ENCODE measurements at regions not wholly inside any gene's neighbourhood (a gene's known extent, or its start where the extent isn't known, plus 50 kb on each side); places are given as distances from the start of the nearest gene placed in this dataset.

DNA sequence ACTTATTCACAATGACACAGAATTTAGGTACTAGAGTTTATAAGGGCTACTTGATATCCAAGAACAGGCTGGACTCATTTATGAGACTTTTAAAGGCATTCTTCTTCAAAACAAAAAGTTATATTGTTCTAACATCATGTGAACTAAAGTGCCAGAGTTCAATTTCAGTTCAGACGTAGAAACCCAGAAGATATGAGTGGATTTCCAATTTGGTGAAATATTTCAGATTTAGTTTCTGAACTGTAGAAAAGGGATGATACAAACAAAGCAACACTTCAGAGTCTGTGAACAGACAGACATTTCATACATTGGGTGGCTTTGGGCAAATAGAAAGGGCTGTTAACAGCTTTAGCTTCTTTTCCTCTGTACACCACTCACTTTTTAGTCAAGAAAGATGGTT is 384.0 kb downstream of the NR2F1-AS1 start:
- no peak overlapping the region for H3K27ac ChIP-seq (ENCODE audit: low read length)
- no peak overlapping the region for H2AFZ ChIP-seq (ENCODE audit: low read depth, low read length)
- H3K4me2 ChIP-seq (ENCODE audit: low read length) = no peak overlapping the region
- H3K36me3 ChIP-seq (replicated peaks; ENCODE audit: low read depth, low read length) = no peaks in the 10 kb centered on the region
- no peaks in the 10 kb centered on the region for H3K79me2 ChIP-seq (ENCODE audit: low read length)
- no peaks in the 10 kb centered on the region for H4K20me1 ChIP-seq (ENCODE audit: insufficient read depth, low read length)
- TF ChIP-seq, protein P1, sequence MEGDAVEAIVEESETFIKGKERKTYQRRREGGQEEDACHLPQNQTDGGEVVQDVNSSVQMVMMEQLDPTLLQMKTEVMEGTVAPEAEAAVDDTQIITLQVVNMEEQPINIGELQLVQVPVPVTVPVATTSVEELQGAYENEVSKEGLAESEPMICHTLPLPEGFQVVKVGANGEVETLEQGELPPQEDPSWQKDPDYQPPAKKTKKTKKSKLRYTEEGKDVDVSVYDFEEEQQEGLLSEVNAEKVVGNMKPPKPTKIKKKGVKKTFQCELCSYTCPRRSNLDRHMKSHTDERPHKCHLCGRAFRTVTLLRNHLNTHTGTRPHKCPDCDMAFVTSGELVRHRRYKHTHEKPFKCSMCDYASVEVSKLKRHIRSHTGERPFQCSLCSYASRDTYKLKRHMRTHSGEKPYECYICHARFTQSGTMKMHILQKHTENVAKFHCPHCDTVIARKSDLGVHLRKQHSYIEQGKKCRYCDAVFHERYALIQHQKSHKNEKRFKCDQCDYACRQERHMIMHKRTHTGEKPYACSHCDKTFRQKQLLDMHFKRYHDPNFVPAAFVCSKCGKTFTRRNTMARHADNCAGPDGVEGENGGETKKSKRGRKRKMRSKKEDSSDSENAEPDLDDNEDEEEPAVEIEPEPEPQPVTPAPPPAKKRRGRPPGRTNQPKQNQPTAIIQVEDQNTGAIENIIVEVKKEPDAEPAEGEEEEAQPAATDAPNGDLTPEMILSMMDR (IDR thresholded peaks at IDR 0.05; ENCODE audit: low read depth, low read length) = no peak
- TF ChIP-seq EZH2phosphoT487 (IDR thresholded peaks at IDR 0.05; ENCODE audit: low read depth) = no peak
- no peaks in the 10 kb centered on the region for H3K27me3 ChIP-seq (ENCODE audit: low read depth, low read length)
- no peak overlapping the region for H3K9ac ChIP-seq (ENCODE audit: low read length)
- no peak overlapping the region for H3K4me3 ChIP-seq (ENCODE audit: low read length)
- no peaks in the 10 kb centered on the region for H3K9me3 ChIP-seq (ENCODE audit: insufficient read depth, low read length)
- no peaks in the 10 kb centered on the region for H3K4me1 ChIP-seq (ENCODE audit: low read length)

DNA sequence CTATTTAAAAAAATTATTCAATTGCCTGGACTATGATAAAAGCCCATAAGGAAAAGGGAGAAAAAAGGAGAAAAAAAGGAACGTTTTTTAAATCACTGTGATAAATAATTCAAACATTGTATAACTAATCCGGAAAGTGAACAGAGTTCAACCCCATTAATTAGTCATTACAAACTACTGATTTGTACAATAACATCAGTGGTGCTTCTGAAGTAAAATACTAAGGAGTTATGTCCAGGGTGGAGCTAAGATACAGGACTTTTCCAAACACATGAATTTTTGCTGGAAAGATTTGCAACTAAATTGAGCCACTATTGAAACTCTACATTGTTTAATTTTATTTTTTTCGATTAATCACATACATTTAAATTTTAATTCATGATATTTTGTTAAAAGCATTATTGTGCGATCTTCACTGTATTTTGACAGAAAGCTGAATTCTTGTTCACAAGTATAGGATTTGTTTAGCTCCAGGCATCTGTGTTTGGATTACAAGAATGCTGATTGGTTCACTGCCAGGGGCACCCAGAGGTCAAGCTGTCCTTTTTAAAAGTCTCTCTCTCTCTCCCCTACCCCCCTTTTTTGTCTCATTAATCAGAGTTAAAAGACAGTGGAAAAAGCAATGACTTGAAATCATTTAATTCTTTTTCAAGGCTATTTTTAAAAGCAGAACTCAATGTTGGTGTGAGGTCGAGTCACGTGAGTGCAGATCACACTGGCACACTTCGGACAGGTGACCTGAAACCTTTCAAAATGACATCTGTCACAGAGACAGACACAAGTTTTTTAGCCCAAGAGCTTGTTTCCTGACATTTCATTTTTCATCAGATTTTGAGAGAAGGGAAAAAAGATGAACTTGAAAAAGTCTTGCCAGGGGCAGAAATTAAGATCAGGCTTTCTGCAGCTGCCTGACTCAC is 387.3 kb downstream of the NR2F1-AS1 start:
- Histone ChIP-seq H3K4me1 (ENCODE audit: low read length) (no peaks in the 10 kb centered on the region), H3K9me3 (ENCODE audit: insufficient read depth, low read length) (no peaks in the 10 kb centered on the region), H3K27me3 (ENCODE audit: low read depth, low read length) (no peaks in the 10 kb centered on the region), H3K27ac (ENCODE audit: low read length) (no peak overlapping the region), H3K4me3 (ENCODE audit: low read length) (no peak overlapping the region), H2AFZ (ENCODE audit: low read depth, low read length) (no peak overlapping the region), H3K4me2 (ENCODE audit: low read length) (no peak overlapping the region), H4K20me1 (ENCODE audit: insufficient read depth, low read length) (no peaks in the 10 kb centered on the region), H3K9ac (ENCODE audit: low read length) (no peak overlapping the region), H3K36me3 (replicated peaks; ENCODE audit: low read depth, low read length) (no peaks in the 10 kb centered on the region), H3K79me2 (ENCODE audit: low read length) (no peaks in the 10 kb centered on the region)
- TF ChIP-seq, protein P1 (IDR thresholded peaks at IDR 0.05; ENCODE audit: low read depth, low read length) = no peak
- TF ChIP-seq EZH2phosphoT487 (IDR thresholded peaks at IDR 0.05; ENCODE audit: low read depth) = no peak

DNA sequence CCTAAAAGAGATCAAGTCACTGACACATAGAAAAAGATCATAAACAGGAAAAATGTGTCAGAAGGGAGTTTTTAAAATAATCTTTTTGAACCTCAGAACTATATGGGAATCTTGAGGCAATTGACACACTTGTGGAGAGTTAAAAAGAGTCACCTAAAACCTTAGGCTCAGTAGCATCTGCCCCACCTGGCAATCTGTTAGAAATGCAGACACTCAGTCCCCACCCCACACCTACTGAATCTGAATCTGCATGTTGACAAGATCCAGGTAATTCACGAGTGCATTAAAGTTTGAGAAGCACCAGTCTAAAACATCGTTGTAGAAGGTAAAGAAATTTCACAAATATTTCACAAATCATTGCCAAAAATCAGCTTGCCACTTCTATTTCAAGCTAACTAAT is 388.3 kb downstream of the NR2F1-AS1 start:
- Histone ChIP-seq H3K79me2 (ENCODE audit: low read length) (no peaks in the 10 kb centered on the region), H3K27me3 (ENCODE audit: low read depth, low read length) (no peaks in the 10 kb centered on the region), H2AFZ (ENCODE audit: low read depth, low read length) (no peak overlapping the region), H3K9me3 (ENCODE audit: insufficient read depth, low read length) (no peaks in the 10 kb centered on the region), H3K4me3 (ENCODE audit: low read length) (no peak overlapping the region), H3K4me1 (ENCODE audit: low read length) (no peaks in the 10 kb centered on the region), H3K4me2 (ENCODE audit: low read length) (no peak overlapping the region), H3K27ac (ENCODE audit: low read length) (no peak overlapping the region), H3K36me3 (replicated peaks; ENCODE audit: low read depth, low read length) (no peaks in the 10 kb centered on the region), H4K20me1 (ENCODE audit: insufficient read depth, low read length) (no peaks in the 10 kb centered on the region), H3K9ac (ENCODE audit: low read length) (no peak overlapping the region)
- TF ChIP-seq, protein P1 (IDR thresholded peaks at IDR 0.05; ENCODE audit: low read depth, low read length) = no peak
- TF ChIP-seq EZH2phosphoT487 (IDR thresholded peaks at IDR 0.05; ENCODE audit: low read depth) = no peak

DNA sequence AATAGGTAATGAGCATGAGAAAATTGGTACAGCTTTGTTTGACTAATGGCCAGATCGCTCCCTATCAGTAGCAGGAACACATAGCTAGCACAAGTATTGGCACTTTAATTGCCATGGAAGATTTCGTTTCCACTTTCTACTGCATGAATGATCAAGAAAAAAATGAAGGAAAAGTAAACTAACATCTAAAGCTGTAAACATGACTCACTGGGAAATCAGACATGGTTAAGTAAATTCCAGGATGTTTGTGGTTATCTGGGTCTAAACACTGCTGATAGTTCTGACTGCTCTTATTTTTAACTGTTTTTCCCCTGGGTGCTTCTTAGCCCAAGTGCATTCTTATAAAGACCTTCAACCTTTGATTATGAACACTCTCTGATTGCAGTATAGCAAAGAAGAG is 388.9 kb downstream of the NR2F1-AS1 start:
- H3K4me2 ChIP-seq (ENCODE audit: low read length) = no peak overlapping the region
- no peak overlapping the region for H3K9ac ChIP-seq (ENCODE audit: low read length)
- H3K9me3 ChIP-seq (ENCODE audit: insufficient read depth, low read length) = no peaks in the 10 kb centered on the region
- H3K27ac ChIP-seq (ENCODE audit: low read length) = no peak overlapping the region
- no peaks in the 10 kb centered on the region for H3K36me3 ChIP-seq (replicated peaks; ENCODE audit: low read depth, low read length)
- no peak overlapping the region for H2AFZ ChIP-seq (ENCODE audit: low read depth, low read length)
- no peak overlapping the region for H3K4me3 ChIP-seq (ENCODE audit: low read length)
- TF ChIP-seq, protein P1 (IDR thresholded peaks at IDR 0.05; ENCODE audit: low read depth, low read length) = no peak
- no peak for TF ChIP-seq EZH2phosphoT487 (IDR thresholded peaks at IDR 0.05; ENCODE audit: low read depth)
- H4K20me1 ChIP-seq (ENCODE audit: insufficient read depth, low read length) = no peaks in the 10 kb centered on the region
- no peaks in the 10 kb centered on the region for H3K79me2 ChIP-seq (ENCODE audit: low read length)
- no peaks in the 10 kb centered on the region for H3K27me3 ChIP-seq (ENCODE audit: low read depth, low read length)
- no peaks in the 10 kb centered on the region for H3K4me1 ChIP-seq (ENCODE audit: low read length)

Measured in OCI-LY3 (cell line).